Heart right ventricle (tissue), 16 donors: ENCODE measurements at regions not wholly inside any gene's neighbourhood (a gene's known extent, or its start where the extent isn't known, plus 50 kb on each side); places are given as distances from the start of the nearest gene placed in this dataset.
"Not testable (repeated sequence)": the region's sequence is repeated elsewhere in the genome, so short reads cannot be mapped to it uniquely, and the experiment has no call there.

Source experiments
- ATAC-seq, 8 donors: fragments of 200-7000 bp; cut with Tn5 transposase; one replicate each; pipeline ENCODE4 v1.9.1; 2020; ENCODE audit warnings: mild to moderate bottlenecking in 8 of 8, moderate library complexity in 8 of 8, moderate number of reproducible peaks in 1 of 8
- DNase-seq, 2 donors: peaks; one replicate each; pipeline ENCODE4 v3.0.0-alpha.2; 2020
- H3K27ac ChIP-seq, 10 donors: fragments of 200-600 bp; sonication (generic) in 2 of 10; one replicate each; pipeline versions ENCODE4 v1.5.0 to v1.8.0; 2020 to 2022; ENCODE audit warnings: mild to moderate bottlenecking in 3 of 10
- H3K27me3 ChIP-seq, 7 donors: fragments of 200-600 bp; one replicate each; pipeline ENCODE4 v1.8.0; 2021 to 2022; ENCODE audit warnings: mild to moderate bottlenecking in 2 of 7
- H3K36me3 ChIP-seq, 9 donors: fragments of 200-600 bp; sonication (generic) in 1 of 9; one replicate each; pipeline versions ENCODE4 v1.5.0 to v1.8.0; 2020 to 2022; ENCODE audit warnings: mild to moderate bottlenecking in 2 of 9
- H3K4me1 ChIP-seq, 9 donors: fragments of 200-600 bp; sonication (generic) in 1 of 9; one replicate each; pipeline versions ENCODE4 v1.5.0 to v1.8.0; 2020 to 2022; ENCODE audit warnings: mild to moderate bottlenecking in 4 of 9
- H3K4me3 ChIP-seq, 10 donors: fragments of 200-600 bp; sonication (generic) in 2 of 10; one replicate each; pipeline versions ENCODE4 v1.5.0 to v1.8.0; 2020 to 2022; ENCODE audit warnings: mild to moderate bottlenecking in 7 of 10, moderate library complexity in 2 of 10
- H3K9me3 ChIP-seq, 11 donors: fragments of 200-600 bp in 10 of 11; sonication (generic) in 2 of 11; one replicate each; pipeline versions ENCODE4 v1.5.0 to v1.8.0; 2013 to 2022; ENCODE audit warnings: mild to moderate bottlenecking in 2 of 11, control low read depth in 1 of 11, moderate library complexity in 1 of 11
- WGBS, 2 donors: extraction: QIAGEN DNeasy Blood & Tissue Kit; methylation state at CpG; one replicate each; pipeline ENCODE4 v1.1.7; 2013; ENCODE audit warnings: inconsistent platforms in 1 of 2; 5-methylcytosine and 5-hydroxymethylcytosine counted together
- intact Hi-C, 10 donors: fragments of 100-400 bp; cut with DNase I; formaldehyde crosslinking; loops; one replicate each; pipeline versions ENCODE4 v1.11.1 to v1.14.2; 2022
- TF ChIP-seq, protein P1 (sequence below), 9 donors: fragments of 200-600 bp; sonication (generic) in 2 of 9; IDR thresholded peaks; one replicate each; pipeline versions ENCODE4 v1.5.0 to v1.8.0; 2021 to 2022; ENCODE audit warnings: antibody characterized with exemption in 9 of 9, mild to moderate bottlenecking in 5 of 9, moderate library complexity in 1 of 9
- donor health status: Arrhythmogenic right ventricular cardiomyopathy.
- donor health status: ischemic (EF 13 %, LVEDD 7.1; RV severe dilation, severe dysfunction).
- donor health status: healthy with polysubstance abuse.
- donor health status: DM: no; HTN: yes; CAD: no.
- donor health status: DM: no; HTN: no; CAD: no.
- donor health status: ischemic (EF 25% LVEDD 6.9; RV normal size, moderate dysfunction).
- donor health status: ischemic (EF 25% LVEDD 5.7; RV mildly dilated, moderate dysfunction).
- donor health status: healthy.
- donor health status: DM: yes; HTN: yes; CAD: no.
- donor health status: Ischemic cardiomyopathy.
- donor health status: ischemic (EF 35%, LVEDD 5.7; RV mildly dilated, moderate dysfunction).
- donor health status: nonischemic (EF 11% LVEDD 7.7; RV severe dilation, severe dysfunction).
- donor health status: DM: yes; HTN: yes; CAD: no.
- donor health status: PGD.
- donor health status: ischemic (EF 29% LVEDD 5.4; RV normal size, mild dysfunction).
- donor health status: nonischemic (EF 23%, LVEDD 6.1; RV moderate dilation, normal function).

DNA sequence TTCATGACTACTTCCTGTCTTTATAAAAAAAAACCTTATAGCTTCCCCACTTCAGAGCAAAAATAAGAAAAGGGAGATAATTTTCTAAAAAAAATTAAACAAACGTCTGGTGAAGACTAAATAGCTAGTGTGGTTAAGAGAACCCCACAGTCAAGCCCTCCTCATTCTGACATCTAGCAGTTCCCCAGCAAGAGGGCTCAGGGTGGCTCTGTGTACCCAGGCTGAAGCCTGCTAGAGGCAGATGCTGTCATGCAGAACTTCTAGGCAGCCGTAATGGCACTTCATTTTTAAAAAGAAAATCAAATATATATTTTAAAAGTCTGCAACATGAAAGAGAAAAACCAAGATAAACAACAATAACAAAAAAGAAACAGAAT is 223.1 kb upstream of the KLF14 start:
- Histone ChIP-seq H3K36me3 (peaks cover 0 to 71% (median 8%) of the 10 kb centered on the region in 9 donors), H3K27me3 (no peaks in the 10 kb centered on the region), H3K4me3 (peak overlapping the region in 1 of 10 donors; percentile 10), H3K9me3 (no peaks in the 10 kb centered on the region), H3K27ac (peak overlapping the region in 3 of 10 donors; percentile 15 to 90 (median 38)), H3K4me1 (peaks cover 0 to 93% (median 43%) of the 10 kb centered on the region in 9 donors)
- 48 to 71% methylated on average over 2 of the region's 2 CpGs for WGBS, 2 donors
- no peak for ATAC-seq
- TF ChIP-seq, protein P1, sequence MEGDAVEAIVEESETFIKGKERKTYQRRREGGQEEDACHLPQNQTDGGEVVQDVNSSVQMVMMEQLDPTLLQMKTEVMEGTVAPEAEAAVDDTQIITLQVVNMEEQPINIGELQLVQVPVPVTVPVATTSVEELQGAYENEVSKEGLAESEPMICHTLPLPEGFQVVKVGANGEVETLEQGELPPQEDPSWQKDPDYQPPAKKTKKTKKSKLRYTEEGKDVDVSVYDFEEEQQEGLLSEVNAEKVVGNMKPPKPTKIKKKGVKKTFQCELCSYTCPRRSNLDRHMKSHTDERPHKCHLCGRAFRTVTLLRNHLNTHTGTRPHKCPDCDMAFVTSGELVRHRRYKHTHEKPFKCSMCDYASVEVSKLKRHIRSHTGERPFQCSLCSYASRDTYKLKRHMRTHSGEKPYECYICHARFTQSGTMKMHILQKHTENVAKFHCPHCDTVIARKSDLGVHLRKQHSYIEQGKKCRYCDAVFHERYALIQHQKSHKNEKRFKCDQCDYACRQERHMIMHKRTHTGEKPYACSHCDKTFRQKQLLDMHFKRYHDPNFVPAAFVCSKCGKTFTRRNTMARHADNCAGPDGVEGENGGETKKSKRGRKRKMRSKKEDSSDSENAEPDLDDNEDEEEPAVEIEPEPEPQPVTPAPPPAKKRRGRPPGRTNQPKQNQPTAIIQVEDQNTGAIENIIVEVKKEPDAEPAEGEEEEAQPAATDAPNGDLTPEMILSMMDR (IDR thresholded peaks at IDR 0.05): no peak
- intact Hi-C loops: loop anchor here in 1 of 10 donors (5.0 kb wide), 1 partner anchor 45 kb away; no protein-coding TSS in a partner anchor
- DNase-seq: no peak

GRCh38 chr7:130957722-130958435 is 223.9 kb upstream of the KLF14 start:
- intact Hi-C loops: loop anchor here in 1 of 10 donors (5.0 kb wide), 1 partner anchor 46 kb away; no protein-coding TSS in a partner anchor
- peaks cover 0 to 65% (median 10%) of the 10 kb centered on the region in 9 donors for H3K36me3 ChIP-seq
- H3K9me3 ChIP-seq, H3K27me3 ChIP-seq, DNase-seq, ATAC-seq: not testable (repeated sequence)
- 93 to 95% methylated on average over 6 of the region's 6 CpGs for WGBS, 2 donors
- H3K4me3 ChIP-seq: peak overlapping the region in 1 of 10 donors; percentile 44
- H3K4me1 ChIP-seq: peaks cover 0 to 96% (median 50%) of the 10 kb centered on the region in 9 donors
- peak overlapping the region in 1 of 10 donors; percentile 90 for H3K27ac ChIP-seq

- 73 to 83% methylated on average over 6 of the region's 6 CpGs for WGBS, 2 donors
- H3K36me3 ChIP-seq: peaks cover 0 to 60% (median 10%) of the 10 kb centered on the region in 9 donors
- peak overlapping the region in 1 of 10 donors; percentile 90 for H3K27ac ChIP-seq
- peaks cover 0 to 96% (median 59%) of the 10 kb centered on the region in 9 donors for H3K4me1 ChIP-seq
- no peaks in the 10 kb centered on the region for H3K9me3 ChIP-seq
- ATAC-seq (no peak), DNase-seq (no peak)
- H3K27me3 ChIP-seq: no peaks in the 10 kb centered on the region
- peak overlapping the region in 1 of 10 donors; percentile 44 for H3K4me3 ChIP-seq
- intact Hi-C loops: loop anchor here in 1 of 10 donors (5.0 kb wide), 1 partner anchor 47 kb away; no protein-coding TSS in a partner anchor
- TF ChIP-seq, protein P1 (IDR thresholded peaks at IDR 0.05): no peak
Measured at GRCh38 chr7:130958846-130959245, 224.8 kb upstream of the KLF14 start.

DNA sequence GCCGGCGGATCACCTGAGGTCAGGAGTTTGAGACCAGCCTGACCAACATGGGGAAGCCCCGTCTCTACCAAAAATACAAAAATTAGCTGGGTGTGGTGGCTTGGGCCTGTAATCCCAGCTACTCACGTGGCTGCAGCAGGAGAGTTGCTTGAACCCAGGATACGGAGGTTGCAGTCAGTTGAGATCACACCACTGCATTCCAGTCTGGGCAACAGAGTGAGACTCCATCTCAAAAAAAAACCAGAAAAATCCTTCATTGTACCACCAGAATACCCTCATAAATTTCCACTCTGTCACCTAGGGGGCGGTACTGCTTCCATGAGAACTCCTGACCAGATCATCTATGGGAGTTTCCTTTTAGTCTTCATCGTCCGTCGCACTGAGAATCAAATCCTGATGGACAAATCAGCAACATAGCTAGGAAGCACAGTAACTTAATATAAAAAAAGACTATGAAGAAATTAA is 225.8 kb upstream of the KLF14 start:
- H3K9me3 ChIP-seq: no peaks in the 10 kb centered on the region
- peaks cover 0 to 52% (median 10%) of the 10 kb centered on the region in 9 donors for H3K36me3 ChIP-seq
- H3K4me1 ChIP-seq: peaks cover 0 to 93% (median 61%) of the 10 kb centered on the region in 9 donors
- H3K4me3 ChIP-seq: peak overlapping the region in 1 of 10 donors; percentile 44
- no peak for DNase-seq
- intact Hi-C loops: loop anchor here in 1 of 10 donors (5.0 kb wide), 1 partner anchor 47 kb away; no protein-coding TSS in a partner anchor
- H3K27ac ChIP-seq: peak overlapping the region in 4 of 10 donors; percentile 29 to 90 (median 59)
- 78 to 90% methylated on average over 9 of the region's 9 CpGs for WGBS, 2 donors
- ATAC-seq: no peak
- no peaks in the 10 kb centered on the region for H3K27me3 ChIP-seq
- TF ChIP-seq, protein P1 (IDR thresholded peaks at IDR 0.05): peak in 6 of 9 donors; percentile 14 to 50 (median 21)
